Tibial nerve (tissue), 4 donors: ENCODE measurements at regions not wholly inside any gene's neighbourhood (a gene's known extent, or its start where the extent isn't known, plus 50 kb on each side); places are given as distances from the start of the nearest gene placed in this dataset.

Experiments
- CTCF ChIP-seq, 5 experiments: fragments of 200-600 bp in 3 of 5; fragments of 450-650 bp in 2 of 5; sonication (generic) in 3 of 5; IDR thresholded peaks; one replicate each; pipeline ENCODE4 v1.5.1; 2016 to 2019; ENCODE audit warnings: antibody characterized with exemption in 5 of 5, mild to moderate bottlenecking in 3 of 5, moderate library complexity in 2 of 5
- EP300 ChIP-seq, 2 donors: sonication (generic); formaldehyde crosslinking; IDR thresholded peaks; one replicate each; pipeline ENCODE4 v1.6.1; 2017; ENCODE audit warnings: antibody characterized with exemption in 2 of 2, mild to moderate bottlenecking in 1 of 2
- POLR2A ChIP-seq, 2 donors: fragments of 450-650 bp; IDR thresholded peaks; one replicate each; pipeline ENCODE4 v1.6.1; 2017; ENCODE audit warnings: antibody characterized with exemption in 2 of 2, mild to moderate bottlenecking in 2 of 2, moderate library complexity in 2 of 2

- TF ChIP-seq CTCF (IDR thresholded peaks at IDR 0.05), result no peak
- TF ChIP-seq POLR2A (IDR thresholded peaks at IDR 0.05), result no peak
- TF ChIP-seq EP300 (IDR thresholded peaks at IDR 0.05), result no peak
Observed at GRCh38 chr2:198311020-198311419, 506.6 kb downstream of the PLCL1 start.
